ENCODE measurements at regions not wholly inside any gene's neighbourhood (a gene's known extent, or its start where the extent isn't known, plus 50 kb on each side); places are given as distances from the start of the nearest gene placed in this dataset.

GRCh38 chr16:61233713-61234112 lies 802.5 kb downstream of the CDH8 start:
- H3K27ac ChIP-seq, result no peak overlapping the region

GRCh38 chr16:61228371-61228770 lies 807.9 kb downstream of the CDH8 start:
- DNase-seq, result no peak
- H3K9me3 ChIP-seq, result no peaks in the 10 kb centered on the region
- no peak overlapping the region for H3K27ac ChIP-seq
- TF ChIP-seq POLR2A (IDR thresholded peaks at IDR 0.05) (no peak), CTCF (IDR thresholded peaks at IDR 0.05) (no peak), EP300 (IDR thresholded peaks at IDR 0.05) (no peak)
- intact Hi-C loops (cut with DNase I), result no loop called here
- H3K27me3 ChIP-seq, result no peaks in the 10 kb centered on the region
- H3K4me1 ChIP-seq (ENCODE audit: insufficient read depth), result no peaks in the 10 kb centered on the region
- 63 to 74% (median 74%) methylated on average over 1 of the region's 1 CpG for WGBS, 3 donors
- H3K4me3 ChIP-seq, result no peak overlapping the region
- no peaks in the 10 kb centered on the region for H3K36me3 ChIP-seq

More at GRCh38 chr16:61233713-61234112, 802.5 kb downstream of the CDH8 start:
- no peaks in the 10 kb centered on the region for H3K27me3 ChIP-seq
- 16 to 18% (median 16%) methylated on average over 3 of the region's 3 CpGs for WGBS, 3 donors
- intact Hi-C loops (cut with DNase I), result no loop called here
- TF ChIP-seq EP300 (IDR thresholded peaks at IDR 0.05) (no peak), CTCF (IDR thresholded peaks at IDR 0.05) (no peak), POLR2A (IDR thresholded peaks at IDR 0.05) (no peak)
- no peaks in the 10 kb centered on the region for H3K9me3 ChIP-seq
- DNase-seq, result no peak
- H3K36me3 ChIP-seq, result no peaks in the 10 kb centered on the region
- no peaks in the 10 kb centered on the region for H3K4me1 ChIP-seq (ENCODE audit: insufficient read depth)
- no peak overlapping the region for H3K4me3 ChIP-seq

- no peak overlapping the region for H3K27ac ChIP-seq
- H3K4me3 ChIP-seq, result no peak overlapping the region
- no peaks in the 10 kb centered on the region for H3K9me3 ChIP-seq
- H3K4me1 ChIP-seq (ENCODE audit: insufficient read depth), result peaks cover 4% of the 10 kb centered on the region
- no peaks in the 10 kb centered on the region for H3K36me3 ChIP-seq
- WGBS, 3 donors, result 45 to 53% (median 46%) methylated on average over 3 of the region's 3 CpGs
- H3K27me3 ChIP-seq, result no peaks in the 10 kb centered on the region
- TF ChIP-seq POLR2A (IDR thresholded peaks at IDR 0.05) (no peak), EP300 (IDR thresholded peaks at IDR 0.05) (no peak), CTCF (IDR thresholded peaks at IDR 0.05) (no peak)
- no peak for DNase-seq
- intact Hi-C loops (cut with DNase I), result no loop called here
Observed at GRCh38 chr16:61215605-61216004, 820.6 kb downstream of the CDH8 start.

DNA sequence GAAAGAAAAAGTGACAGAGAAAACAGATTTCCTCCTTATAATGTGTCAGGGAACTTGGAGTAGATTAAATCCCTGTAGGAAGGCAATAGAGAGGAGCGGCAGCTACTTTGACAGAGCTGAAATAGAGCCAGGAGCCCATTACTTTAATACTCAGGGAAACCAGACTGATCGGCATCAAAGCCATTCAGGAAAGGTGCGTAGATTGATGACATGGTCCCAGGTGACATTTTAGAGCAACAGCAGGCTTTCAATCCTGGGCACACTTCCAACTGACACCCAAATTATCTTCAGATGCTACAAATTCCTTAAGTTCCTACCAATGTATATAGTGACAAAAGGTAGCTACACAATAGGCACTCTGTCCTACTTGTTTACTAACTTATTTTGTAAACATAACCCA lies 821.5 kb downstream of the CDH8 start:
- Histone ChIP-seq H3K27ac (no peak overlapping the region), H3K9me3 (no peaks in the 10 kb centered on the region), H3K4me3 (no peak overlapping the region), H3K4me1 (ENCODE audit: insufficient read depth) (peaks cover 4% of the 10 kb centered on the region), H3K36me3 (no peaks in the 10 kb centered on the region), H3K27me3 (no peaks in the 10 kb centered on the region)
- TF ChIP-seq CTCF (IDR thresholded peaks at IDR 0.05) (no peak), POLR2A (IDR thresholded peaks at IDR 0.05) (no peak), EP300 (IDR thresholded peaks at IDR 0.05) (no peak)
- intact Hi-C loops (cut with DNase I), result no loop called here
- WGBS, 3 donors, result 91 to 95% (median 94%) methylated on average over 3 of the region's 3 CpGs
- DNase-seq, result no peak

GRCh38 chr16:61210076-61210475 lies 826.2 kb downstream of the CDH8 start:
- intact Hi-C loops (cut with DNase I), result no loop called here
- H3K27ac ChIP-seq, result no peak overlapping the region
- H3K36me3 ChIP-seq, result no peaks in the 10 kb centered on the region
- H3K27me3 ChIP-seq, result no peaks in the 10 kb centered on the region
- H3K9me3 ChIP-seq, result no peaks in the 10 kb centered on the region
- TF ChIP-seq POLR2A (IDR thresholded peaks at IDR 0.05) (no peak), EP300 (IDR thresholded peaks at IDR 0.05) (no peak), CTCF (IDR thresholded peaks at IDR 0.05) (no peak)
- peaks cover 4% of the 10 kb centered on the region for H3K4me1 ChIP-seq (ENCODE audit: insufficient read depth)
- DNase-seq, result no peak
- H3K4me3 ChIP-seq, result no peak overlapping the region

Data from ovary (tissue), 7 donors.